Ectodermal cell (in vitro differentiated cells): ENCODE measurements at regions not wholly inside any gene's neighbourhood (a gene's known extent, or its start where the extent isn't known, plus 50 kb on each side); places are given as distances from the start of the nearest gene placed in this dataset.
"Not testable (repeated sequence)": the region's sequence is repeated elsewhere in the genome, so short reads cannot be mapped to it uniquely, and the experiment has no call there.

Experiments used
- H3K27ac ChIP-seq: 2 replicates; pipeline ENCODE4 v1.7.0; 2013; ENCODE audit warnings: mild to moderate bottlenecking, low read depth, low read length; ENCODE audit not compliant: insufficient read depth, poor library complexity, severe bottlenecking
- H3K27me3 ChIP-seq: 2 replicates; pipeline ENCODE4 v1.7.0; 2013; ENCODE audit warnings: mild to moderate bottlenecking, low read length; ENCODE audit not compliant: insufficient read depth, control insufficient read depth, poor library complexity, severe bottlenecking
- H3K36me3 ChIP-seq: one replicate; pipeline ENCODE4 v1.7.0; 2013; ENCODE audit warnings: low read length; ENCODE audit not compliant: control insufficient read depth, insufficient read depth
- H3K4me1 ChIP-seq: one replicate; pipeline ENCODE4 v1.7.0; 2013; ENCODE audit warnings: low read length; ENCODE audit not compliant: control insufficient read depth, insufficient read depth
- H3K4me3 ChIP-seq: 2 replicates; pipeline ENCODE4 v1.7.0; 2013; ENCODE audit warnings: low read depth, low read length, control low read depth; ENCODE audit not compliant: insufficient read depth
- H3K9me3 ChIP-seq: 2 replicates; pipeline ENCODE4 v1.7.0; 2013; ENCODE audit warnings: mild to moderate bottlenecking, low read length, moderate library complexity; ENCODE audit not compliant: control insufficient read depth
- WGBS, 2 experiments: methylation state at CpG; one replicate each; pipeline ENCODE4 v1.1.7; 2013; ENCODE audit warnings: missing lambda C conversion rate in 2 of 2; 5-methylcytosine and 5-hydroxymethylcytosine counted together

DNA sequence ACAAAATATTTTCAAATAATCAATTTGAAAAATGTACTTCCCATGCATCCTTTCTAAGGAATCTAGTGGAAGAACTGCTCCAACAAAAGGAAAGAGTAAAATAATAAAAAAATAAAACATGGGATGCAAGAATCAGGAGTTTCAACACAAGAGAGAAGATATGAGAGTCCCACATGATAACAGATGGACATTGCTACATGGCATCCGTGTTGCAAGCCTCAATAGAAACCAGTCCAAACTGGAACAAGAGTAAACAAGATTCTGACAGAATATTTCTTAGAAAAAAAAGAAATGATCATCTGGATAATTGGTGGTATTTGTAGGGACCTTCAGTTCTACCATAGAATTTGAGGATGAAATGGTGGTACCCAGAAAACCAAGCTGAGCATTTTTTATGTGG lies 186.8 kb downstream of the FRK start:
- Histone ChIP-seq H3K27me3 (no peaks in the 10 kb centered on the region), H3K9me3 (no peaks in the 10 kb centered on the region), H3K36me3 (no peaks in the 10 kb centered on the region), H3K4me1 (no peaks in the 10 kb centered on the region), H3K4me3 (no peak overlapping the region), H3K27ac (no peak overlapping the region)
- 93 to 94% methylated on average over 1 of the region's 1 CpG for WGBS, 2 experiments

DNA sequence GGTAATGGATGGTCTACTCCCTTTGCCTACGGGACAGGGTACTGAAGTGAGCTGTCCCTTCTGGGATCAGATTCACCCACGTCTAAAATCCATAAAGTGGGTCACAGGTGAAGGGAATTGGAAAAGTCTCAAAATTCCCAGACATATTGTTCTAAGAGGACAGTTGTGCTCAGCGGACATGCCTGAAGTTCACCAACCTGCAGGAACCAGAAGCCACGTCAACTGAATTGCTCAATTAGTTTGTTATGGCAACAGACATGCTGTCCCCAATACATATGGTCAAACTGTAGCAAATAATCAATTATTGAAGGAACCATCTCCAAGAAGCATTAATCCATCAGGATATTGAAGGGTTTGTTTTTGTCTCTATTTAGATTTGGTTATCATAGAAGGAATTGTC lies 190.2 kb downstream of the FRK start:
- no peaks in the 10 kb centered on the region for H3K4me1 ChIP-seq
- H3K27ac ChIP-seq = no peak overlapping the region
- no peaks in the 10 kb centered on the region for H3K27me3 ChIP-seq
- 72 to 74% methylated on average over 4 of the region's 4 CpGs for WGBS, 2 experiments
- H3K4me3 ChIP-seq = no peak overlapping the region
- H3K36me3 ChIP-seq = no peaks in the 10 kb centered on the region
- no peaks in the 10 kb centered on the region for H3K9me3 ChIP-seq

DNA sequence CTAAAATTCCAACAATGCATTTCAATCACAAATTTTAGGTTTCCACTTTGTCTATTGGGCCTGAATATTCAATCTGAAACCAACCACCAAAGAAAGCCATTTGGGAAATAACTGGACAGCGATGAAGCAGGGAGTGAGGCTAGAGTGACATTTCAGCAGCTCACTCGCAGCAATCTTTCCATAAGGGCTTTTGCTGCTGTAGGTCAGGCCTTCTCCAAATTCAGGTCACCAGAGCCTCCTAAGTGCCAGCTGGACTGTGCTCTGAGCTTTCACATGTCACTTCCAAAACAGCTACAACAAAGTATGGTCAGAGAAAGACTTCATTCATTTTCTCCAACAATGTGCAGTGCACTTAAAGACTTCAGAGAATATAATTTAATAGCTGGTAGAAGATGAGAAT lies 194.8 kb downstream of the FRK start:
- 94% methylated on average over 2 of the region's 2 CpGs for WGBS, 2 experiments
- Histone ChIP-seq H3K27me3 (no peaks in the 10 kb centered on the region), H3K36me3 (no peaks in the 10 kb centered on the region), H3K4me3 (no peak overlapping the region), H3K27ac (no peak overlapping the region), H3K4me1 (no peaks in the 10 kb centered on the region), H3K9me3 (no peaks in the 10 kb centered on the region)

DNA sequence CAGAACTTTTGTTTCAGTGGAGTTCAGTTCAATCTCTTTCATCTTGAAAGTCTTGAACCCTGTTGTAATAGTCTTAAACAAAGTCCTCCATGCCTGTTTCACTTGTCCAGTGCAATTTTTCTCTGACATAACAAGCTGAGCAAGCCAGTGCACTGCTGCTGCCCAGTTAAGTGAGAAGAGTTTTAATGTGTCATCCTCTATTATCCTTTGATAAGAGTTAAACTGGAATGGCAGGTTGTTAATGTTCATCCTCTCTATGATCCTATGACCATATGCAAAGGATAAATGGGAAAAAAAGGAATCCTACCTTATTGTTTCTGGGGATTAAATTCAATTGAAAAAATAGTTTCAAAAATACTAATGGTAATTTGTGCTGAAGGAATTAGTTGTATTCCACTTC lies 197.5 kb downstream of the FRK start:
- no peaks in the 10 kb centered on the region for H3K4me1 ChIP-seq
- H3K9me3 ChIP-seq = no peaks in the 10 kb centered on the region
- no peak overlapping the region for H3K4me3 ChIP-seq
- no peak overlapping the region for H3K27ac ChIP-seq
- H3K36me3 ChIP-seq = no peaks in the 10 kb centered on the region
- no peaks in the 10 kb centered on the region for H3K27me3 ChIP-seq

DNA sequence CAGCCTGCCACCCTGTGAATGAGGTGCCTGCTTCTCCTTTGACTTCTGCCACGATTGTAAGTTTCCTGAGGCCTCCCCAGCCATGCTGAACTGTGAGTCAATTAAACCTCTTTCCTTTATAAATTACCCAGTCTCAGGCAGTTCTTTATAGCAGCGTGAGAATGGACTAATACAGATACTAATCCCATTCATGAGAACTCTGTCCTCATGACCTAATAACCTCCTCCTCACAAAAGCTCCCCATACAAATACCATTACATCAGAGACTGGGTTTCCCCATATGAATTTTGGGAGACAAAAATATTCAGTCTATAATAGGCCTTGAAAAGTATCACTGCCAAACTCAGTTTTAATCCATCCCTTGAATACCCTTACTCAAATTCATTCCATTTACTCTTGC lies 199.0 kb downstream of the FRK start:
- WGBS, 2 experiments = 84 to 87% methylated on average over 2 of the region's 2 CpGs
- not testable (repeated sequence) for H3K27ac ChIP-seq

DNA sequence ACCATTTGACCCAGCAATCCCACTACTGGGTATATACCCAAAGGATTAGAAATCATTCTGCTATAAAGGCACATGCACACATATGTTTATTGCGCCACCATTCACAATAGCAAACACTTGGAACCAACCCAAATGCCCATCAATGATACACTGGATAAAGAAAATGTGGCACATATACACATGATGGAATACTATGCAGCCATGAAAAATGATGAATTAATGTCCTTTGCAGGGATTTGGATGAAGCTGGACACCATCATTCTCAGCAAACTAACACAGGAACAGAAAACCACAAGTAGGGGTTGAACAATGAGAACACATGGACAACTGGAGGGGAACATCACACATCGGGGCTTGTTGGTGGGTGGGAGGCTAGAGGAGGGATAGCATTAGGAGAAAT lies 201.1 kb downstream of the FRK start:
- not testable (repeated sequence) for H3K27me3 ChIP-seq, H3K27ac ChIP-seq, H3K9me3 ChIP-seq, H3K4me3 ChIP-seq, H3K4me1 ChIP-seq, H3K36me3 ChIP-seq
- 98 to 100% methylated on average over 2 of the region's 2 CpGs for WGBS, 2 experiments

More for the DNA sequence above, 199.0 kb downstream of the FRK start:
- not testable (repeated sequence) for H3K27me3 ChIP-seq, H3K9me3 ChIP-seq, H3K36me3 ChIP-seq, H3K4me3 ChIP-seq, H3K4me1 ChIP-seq

DNA sequence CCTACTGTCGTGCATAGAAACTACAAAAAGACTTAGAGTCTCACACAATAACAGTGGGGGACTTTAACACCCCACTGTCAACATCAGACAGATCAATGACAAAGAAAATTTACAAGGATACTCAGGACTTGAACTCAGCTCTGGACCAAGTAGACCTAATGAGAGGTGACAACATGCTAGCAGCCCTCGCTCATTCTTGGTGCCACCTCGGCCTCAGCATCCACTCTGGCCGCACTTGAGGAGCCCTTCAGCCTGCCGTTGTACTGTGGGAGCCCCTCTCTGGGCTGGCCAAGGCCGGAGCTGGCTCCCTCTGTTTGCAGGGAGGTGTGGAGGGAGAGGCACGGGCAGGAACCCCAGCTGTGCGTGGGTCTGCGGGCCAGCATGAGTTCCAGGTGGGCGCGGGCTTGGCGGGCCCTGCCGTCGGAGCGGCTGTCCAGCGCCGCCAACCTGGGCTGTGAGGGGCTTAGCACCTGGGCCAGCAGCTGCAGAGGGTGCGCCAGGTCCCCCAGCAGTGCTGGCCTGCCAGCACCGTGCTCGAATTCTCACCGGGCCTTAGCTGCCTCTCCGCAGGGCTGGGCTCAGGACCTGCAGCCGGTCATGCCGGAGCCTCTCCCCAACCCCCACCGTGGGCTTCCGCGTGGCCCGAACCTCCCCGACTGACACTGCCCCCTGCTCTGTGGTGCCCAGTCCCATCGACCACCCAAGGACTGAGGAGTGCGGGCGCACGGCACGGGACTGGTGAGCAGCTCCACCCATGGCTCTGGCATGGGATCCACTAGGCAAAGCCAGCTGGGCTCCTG lies 205.6 kb downstream of the FRK start:
- Histone ChIP-seq H3K27ac (no peak overlapping the region), H3K4me1 (no peaks in the 10 kb centered on the region), H3K9me3 (no peaks in the 10 kb centered on the region), H3K4me3 (no peak overlapping the region), H3K36me3 (no peaks in the 10 kb centered on the region), H3K27me3 (no peaks in the 10 kb centered on the region)
- WGBS, 2 experiments = 93 to 94% methylated on average over 34 of the region's 34 CpGs

DNA sequence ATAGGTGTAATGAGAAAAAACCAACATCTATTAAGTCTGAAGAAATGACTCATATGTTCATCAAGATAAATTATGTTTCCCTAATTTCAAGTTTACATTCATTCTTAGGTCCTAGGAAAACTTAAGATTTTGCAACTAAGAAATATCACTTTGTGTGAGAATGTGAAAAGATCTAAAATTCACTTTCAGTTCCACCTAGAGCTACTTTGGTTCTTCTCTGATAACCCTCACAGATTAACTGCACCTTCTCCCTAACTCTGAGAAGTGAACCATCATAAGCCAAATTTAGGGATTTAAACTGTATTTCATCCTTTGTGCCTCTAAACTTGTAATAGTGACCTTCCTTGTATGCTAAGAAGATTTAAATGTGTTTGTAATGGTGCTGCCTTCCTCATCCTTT lies 213.0 kb downstream of the FRK start:
- Histone ChIP-seq H3K9me3 (no peaks in the 10 kb centered on the region), H3K4me1 (no peaks in the 10 kb centered on the region), H3K4me3 (no peak overlapping the region), H3K36me3 (no peaks in the 10 kb centered on the region), H3K27me3 (no peaks in the 10 kb centered on the region), H3K27ac (no peak overlapping the region)

DNA sequence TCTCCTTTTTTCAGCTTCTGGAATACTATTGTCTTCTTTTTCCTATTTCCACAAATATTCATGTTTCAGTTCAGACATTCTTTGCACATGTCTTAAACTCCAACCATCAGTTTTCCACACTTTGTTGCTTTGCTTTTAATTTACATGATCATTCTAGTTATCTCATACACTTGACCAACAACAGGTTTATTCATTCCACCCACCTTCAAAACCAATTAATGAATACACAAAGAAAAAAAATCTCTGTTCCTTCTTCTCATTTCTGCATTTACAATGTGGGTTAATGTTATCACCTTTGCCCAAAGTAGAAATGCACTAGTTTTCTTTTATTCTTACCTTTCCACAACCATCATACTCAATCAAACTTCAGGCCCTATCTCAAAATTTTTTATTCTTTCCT lies 216.7 kb downstream of the FRK start:
- Histone ChIP-seq H3K9me3 (no peaks in the 10 kb centered on the region), H3K4me1 (no peaks in the 10 kb centered on the region), H3K36me3 (no peaks in the 10 kb centered on the region), H3K27me3 (no peaks in the 10 kb centered on the region), H3K27ac (no peak overlapping the region), H3K4me3 (no peak overlapping the region)

DNA sequence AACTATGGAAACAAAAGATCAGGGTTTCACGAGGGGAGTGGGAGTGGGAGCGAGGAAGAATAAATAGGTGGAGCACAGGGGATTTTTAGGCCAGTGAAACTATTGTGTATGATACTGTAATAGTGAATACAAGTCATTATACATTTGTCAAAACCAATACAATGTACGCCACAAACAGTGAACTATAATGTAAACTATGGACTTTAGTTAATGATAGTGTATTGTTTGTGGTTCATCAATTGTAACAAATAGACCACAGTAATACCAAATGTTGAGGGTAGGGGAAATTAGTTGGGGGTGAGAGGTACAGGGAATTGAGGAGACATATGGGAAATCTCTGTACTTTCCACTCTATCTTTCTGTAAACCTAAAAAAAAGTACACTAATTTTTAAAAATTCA lies 218.4 kb downstream of the FRK start:
- H3K4me3 ChIP-seq = no peak overlapping the region
- 90 to 98% methylated on average over 2 to 3 of the region's 3 CpGs for WGBS, 2 experiments
- no peak overlapping the region for H3K27ac ChIP-seq
- H3K36me3 ChIP-seq = no peaks in the 10 kb centered on the region
- H3K4me1 ChIP-seq = no peaks in the 10 kb centered on the region
- no peaks in the 10 kb centered on the region for H3K27me3 ChIP-seq
- H3K9me3 ChIP-seq = no peaks in the 10 kb centered on the region
